ENCODE measurements at regions not wholly inside any gene's neighbourhood (a gene's known extent, or its start where the extent isn't known, plus 50 kb on each side); places are given as distances from the start of the nearest gene placed in this dataset.

- H3K36me3 ChIP-seq (ENCODE audit: insufficient read depth, low read length): no peaks in the 10 kb centered on the region
- CTCF ChIA-PET: no interaction called here
- Mint-ChIP-seq H3K36me3 (ENCODE audit: low read depth) (no peaks in the 10 kb centered on the region), H3K9me3 (no peaks in the 10 kb centered on the region), H3K4me3 (no peak overlapping the region), H3K4me1 (ENCODE audit: low read depth) (no peaks in the 10 kb centered on the region), H3K27me3 (peaks cover 4% of the 10 kb centered on the region), H3K27ac (no peak overlapping the region)
- no peaks in the 10 kb centered on the region for H3K4me1 ChIP-seq (ENCODE audit: insufficient read depth, low read length)
- DNase-seq (no peak), ATAC-seq (ENCODE audit: poor library complexity) (no peak)
- H3K4me3 ChIP-seq (ENCODE audit: low read length): no peak overlapping the region
- POLR2A ChIA-PET: no interaction called here
- TF ChIP-seq CTCF (IDR thresholded peaks at IDR 0.05): no peak
- no peak overlapping the region for H3K27ac ChIP-seq (ENCODE audit: low read depth in 1 of 2, low read length in 2 of 2)
- intact Hi-C loops (cut with DNase I, micrococcal nuclease): no loop called here
- no peaks in the 10 kb centered on the region for H3K9me3 ChIP-seq (ENCODE audit: control insufficient read depth in 1 of 2, insufficient read depth in 1 of 2, low read length in 2 of 2)
- no peaks in the 10 kb centered on the region for H3K27me3 ChIP-seq (ENCODE audit: control insufficient read depth in 1 of 2, insufficient read depth in 2 of 2, low read length in 2 of 2)
These were observed 838.0 kb downstream of the DHX35 start for GRCh38 chr20:39800111-39800510.

DNA sequence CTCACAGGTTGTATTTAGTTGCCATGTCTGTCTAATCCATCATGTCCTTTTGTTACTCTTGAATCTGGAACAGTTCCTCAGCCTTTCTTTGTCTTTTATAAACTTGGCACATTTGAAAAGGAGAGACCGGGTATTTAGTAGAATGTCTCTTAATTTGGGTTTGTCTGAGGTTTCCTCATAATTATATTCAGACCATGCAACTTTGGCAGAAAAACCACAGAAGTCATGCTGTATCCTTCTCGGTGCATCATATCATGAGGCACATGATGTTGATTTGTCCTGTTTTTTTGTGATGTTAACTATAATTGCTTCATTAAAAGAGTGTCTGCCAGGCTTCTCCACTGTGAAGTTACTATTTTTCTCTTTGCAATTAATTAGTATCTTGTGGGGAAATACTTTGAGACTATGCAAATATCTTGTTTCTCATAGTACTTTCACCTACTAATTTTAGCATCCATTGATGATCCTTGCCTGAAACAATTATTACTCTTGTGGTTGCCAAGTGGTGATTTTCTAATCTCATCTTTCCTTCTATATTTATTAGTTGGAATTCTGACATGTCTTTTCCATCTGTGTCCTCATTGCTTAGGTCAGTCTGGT is 837.3 kb downstream of the DHX35 start:
- Histone ChIP-seq H3K4me1 (ENCODE audit: insufficient read depth, low read length) (no peaks in the 10 kb centered on the region), H3K27me3 (ENCODE audit: control insufficient read depth in 1 of 2, insufficient read depth in 2 of 2, low read length in 2 of 2) (no peaks in the 10 kb centered on the region), H3K27ac (ENCODE audit: low read depth in 1 of 2, low read length in 2 of 2) (no peak overlapping the region), H3K4me3 (ENCODE audit: low read length) (no peak overlapping the region), H3K36me3 (ENCODE audit: insufficient read depth, low read length) (no peaks in the 10 kb centered on the region), H3K9me3 (ENCODE audit: control insufficient read depth in 1 of 2, insufficient read depth in 1 of 2, low read length in 2 of 2) (no peaks in the 10 kb centered on the region)
- CTCF ChIA-PET: no interaction called here
- POLR2A ChIA-PET: no interaction called here
- no peaks in the 10 kb centered on the region for H3K4me1 Mint-ChIP-seq (ENCODE audit: low read depth)
- H3K9me3 Mint-ChIP-seq: no peaks in the 10 kb centered on the region
- peaks cover 4% of the 10 kb centered on the region for H3K27me3 Mint-ChIP-seq
- no peaks in the 10 kb centered on the region for H3K36me3 Mint-ChIP-seq (ENCODE audit: low read depth)
- H3K4me3 Mint-ChIP-seq: no peak overlapping the region
- intact Hi-C loops (cut with DNase I, micrococcal nuclease): no loop called here
- DNase-seq (no peak), ATAC-seq (ENCODE audit: poor library complexity) (no peak)
- no peak for TF ChIP-seq CTCF (IDR thresholded peaks at IDR 0.05)
- no peak overlapping the region for H3K27ac Mint-ChIP-seq

GRCh38 chr20:39795401-39796272 is 833.5 kb downstream of the DHX35 start:
- DNase-seq: no peak
- no peak for TF ChIP-seq CTCF (IDR thresholded peaks at IDR 0.05)
- Histone ChIP-seq H3K4me1 (ENCODE audit: insufficient read depth, low read length) (no peaks in the 10 kb centered on the region), H3K27me3 (ENCODE audit: control insufficient read depth in 1 of 2, insufficient read depth in 2 of 2, low read length in 2 of 2) (no peaks in the 10 kb centered on the region), H3K27ac (ENCODE audit: low read depth in 1 of 2, low read length in 2 of 2) (no peak overlapping the region), H3K9me3 (ENCODE audit: control insufficient read depth in 1 of 2, insufficient read depth in 1 of 2, low read length in 2 of 2) (no peaks in the 10 kb centered on the region), H3K4me3 (ENCODE audit: low read length) (no peak overlapping the region), H3K36me3 (ENCODE audit: insufficient read depth, low read length) (no peaks in the 10 kb centered on the region)
- no peak overlapping the region for H3K27ac Mint-ChIP-seq
- peaks cover 4% of the 10 kb centered on the region for H3K27me3 Mint-ChIP-seq
- peaks cover 2% of the 10 kb centered on the region for H3K9me3 Mint-ChIP-seq
- ATAC-seq (ENCODE audit: poor library complexity): no peak
- ChIA-PET POLR2A (no interaction called here), CTCF (interaction anchor here (0.6 kb wide), 1 partner anchor 132 kb away, joined by 5 read pairs; no protein-coding TSS in a partner anchor)
- intact Hi-C loops (cut with DNase I, micrococcal nuclease): no loop called here
- no peaks in the 10 kb centered on the region for H3K4me1 Mint-ChIP-seq (ENCODE audit: low read depth)
- H3K4me3 Mint-ChIP-seq: no peak overlapping the region
- no peaks in the 10 kb centered on the region for H3K36me3 Mint-ChIP-seq (ENCODE audit: low read depth)
